ENCODE measurements at regions not wholly inside any gene's neighbourhood (a gene's known extent, or its start where the extent isn't known, plus 50 kb on each side); places are given as distances from the start of the nearest gene placed in this dataset.

DNA sequence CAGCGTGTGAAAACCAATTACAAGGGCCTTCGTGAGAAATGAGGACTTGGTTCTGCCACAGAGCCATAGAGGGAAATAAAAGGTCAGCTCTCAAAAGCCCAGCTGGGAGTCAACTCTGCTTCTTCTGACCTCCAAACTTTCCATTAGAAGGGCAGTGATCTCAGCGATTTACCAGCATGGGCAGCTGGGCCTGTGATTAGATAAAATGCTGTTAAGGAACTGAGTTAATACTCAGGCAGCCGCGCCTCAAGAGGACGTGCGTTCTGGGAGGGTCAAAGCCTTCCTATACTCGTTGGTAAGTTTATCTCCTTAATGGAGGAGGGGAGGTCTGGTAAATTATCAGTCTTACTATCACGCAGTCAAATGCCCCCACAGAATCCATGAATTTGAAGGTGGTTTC, 480.2 kb upstream of the ERCC4 start:
- TF ChIP-seq, protein P1, sequence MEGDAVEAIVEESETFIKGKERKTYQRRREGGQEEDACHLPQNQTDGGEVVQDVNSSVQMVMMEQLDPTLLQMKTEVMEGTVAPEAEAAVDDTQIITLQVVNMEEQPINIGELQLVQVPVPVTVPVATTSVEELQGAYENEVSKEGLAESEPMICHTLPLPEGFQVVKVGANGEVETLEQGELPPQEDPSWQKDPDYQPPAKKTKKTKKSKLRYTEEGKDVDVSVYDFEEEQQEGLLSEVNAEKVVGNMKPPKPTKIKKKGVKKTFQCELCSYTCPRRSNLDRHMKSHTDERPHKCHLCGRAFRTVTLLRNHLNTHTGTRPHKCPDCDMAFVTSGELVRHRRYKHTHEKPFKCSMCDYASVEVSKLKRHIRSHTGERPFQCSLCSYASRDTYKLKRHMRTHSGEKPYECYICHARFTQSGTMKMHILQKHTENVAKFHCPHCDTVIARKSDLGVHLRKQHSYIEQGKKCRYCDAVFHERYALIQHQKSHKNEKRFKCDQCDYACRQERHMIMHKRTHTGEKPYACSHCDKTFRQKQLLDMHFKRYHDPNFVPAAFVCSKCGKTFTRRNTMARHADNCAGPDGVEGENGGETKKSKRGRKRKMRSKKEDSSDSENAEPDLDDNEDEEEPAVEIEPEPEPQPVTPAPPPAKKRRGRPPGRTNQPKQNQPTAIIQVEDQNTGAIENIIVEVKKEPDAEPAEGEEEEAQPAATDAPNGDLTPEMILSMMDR (IDR thresholded peaks at IDR 0.05): no peak
- TF ChIP-seq ZFX (IDR thresholded peaks at IDR 0.05; ENCODE audit: borderline replicate concordance): no peak

Measured in 22Rv1 (cell line).